HG02852 (cell line): ENCODE measurements at regions not wholly inside any gene's neighbourhood (a gene's known extent, or its start where the extent isn't known, plus 50 kb on each side); places are given as distances from the start of the nearest gene placed in this dataset.

ENCODE experiments used
- ATAC-seq: cut with Tn5 transposase; IDR thresholded peaks from one replicate; pipeline ENCODE4 v1.9.1; 2021; ENCODE audit warnings: mild to moderate bottlenecking, moderate library complexity; ENCODE audit not compliant: unreplicated experiment

DNA sequence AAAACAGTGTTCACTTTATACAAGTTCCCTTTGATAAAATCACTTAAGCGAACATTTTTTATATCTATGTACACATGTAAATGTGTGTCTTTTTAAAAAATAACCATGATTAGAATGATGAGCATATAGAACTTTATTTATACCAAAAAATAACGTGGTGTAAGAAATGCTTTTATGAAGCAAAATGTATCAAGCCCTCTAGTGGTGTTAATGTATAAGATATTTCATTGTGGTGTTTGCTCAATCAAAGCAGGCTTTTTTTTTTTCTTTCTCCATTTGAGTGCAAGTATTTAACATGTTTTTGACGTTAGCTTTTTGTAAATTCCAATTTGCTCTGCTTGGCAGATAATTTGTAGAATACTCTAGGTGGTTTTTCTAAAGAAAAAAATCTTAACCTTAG is 2092.4 kb upstream of the TENM3 start:
- no peak for ATAC-seq

GRCh38 chr4:180152831-180153230 is 2090.4 kb upstream of the TENM3 start:
- peak; percentile 37 for ATAC-seq

DNA sequence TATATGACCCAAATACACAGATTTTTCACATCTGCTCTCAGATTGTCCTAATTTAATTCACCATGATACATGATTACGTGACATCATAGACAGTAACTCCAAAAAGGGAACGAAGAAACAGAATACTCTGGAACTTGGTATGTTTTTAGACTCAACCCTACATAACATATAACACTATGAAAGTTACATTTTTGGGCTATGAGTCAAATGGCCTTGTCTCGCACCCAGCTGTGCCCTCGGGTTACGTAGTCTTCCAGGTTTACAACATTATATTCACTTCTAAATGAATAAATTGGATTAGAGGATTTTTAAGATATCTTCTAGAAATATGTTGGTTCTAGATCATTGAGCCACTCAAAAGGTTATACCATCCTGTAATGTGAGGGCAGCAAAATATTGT is 2089.6 kb upstream of the TENM3 start:
- no peak for ATAC-seq

GRCh38 chr4:180156684-180157083 is 2086.5 kb upstream of the TENM3 start:
- peak; percentile 45 for ATAC-seq

DNA sequence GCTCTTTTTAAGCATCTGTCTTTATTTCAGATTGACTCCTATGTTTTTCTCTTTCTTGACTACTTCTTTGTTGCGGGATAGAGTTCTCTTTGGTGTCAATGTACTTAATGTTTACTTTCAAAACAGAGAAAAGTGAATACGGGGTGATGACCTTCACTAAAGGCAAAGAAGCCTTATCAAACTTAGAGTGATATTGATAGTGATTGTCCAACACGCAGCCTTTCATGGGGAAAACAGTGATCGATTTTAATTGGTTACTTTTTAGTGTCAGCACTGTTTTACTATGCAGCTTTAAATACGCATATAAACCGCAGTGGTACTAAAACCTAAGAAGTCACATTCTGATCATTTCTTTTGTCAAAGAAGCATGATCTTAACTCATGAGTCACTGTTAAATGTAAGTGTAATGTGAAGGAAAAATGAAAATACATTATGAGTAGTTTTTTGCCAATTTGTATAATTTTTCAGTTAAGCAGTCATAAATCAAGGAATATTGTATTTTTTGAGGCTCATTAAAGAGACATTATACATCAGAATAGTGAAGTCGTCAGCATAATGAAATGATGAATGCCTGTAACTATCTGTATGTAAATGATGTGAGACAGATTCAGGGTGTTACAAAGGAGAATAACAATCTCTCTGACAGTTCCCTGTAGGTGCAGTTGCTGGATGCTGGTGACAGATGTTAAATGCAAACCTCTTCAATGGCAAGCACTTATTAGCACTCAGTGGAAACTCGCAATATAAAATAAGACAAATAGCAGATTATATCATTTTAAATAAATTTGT is 2082.8 kb upstream of the TENM3 start:
- no peak for ATAC-seq

GRCh38 chr4:180164799-180165198 is 2078.4 kb upstream of the TENM3 start:
- ATAC-seq: no peak

GRCh38 chr4:180169394-180169793 is 2073.8 kb upstream of the TENM3 start:
- no peak for ATAC-seq

DNA sequence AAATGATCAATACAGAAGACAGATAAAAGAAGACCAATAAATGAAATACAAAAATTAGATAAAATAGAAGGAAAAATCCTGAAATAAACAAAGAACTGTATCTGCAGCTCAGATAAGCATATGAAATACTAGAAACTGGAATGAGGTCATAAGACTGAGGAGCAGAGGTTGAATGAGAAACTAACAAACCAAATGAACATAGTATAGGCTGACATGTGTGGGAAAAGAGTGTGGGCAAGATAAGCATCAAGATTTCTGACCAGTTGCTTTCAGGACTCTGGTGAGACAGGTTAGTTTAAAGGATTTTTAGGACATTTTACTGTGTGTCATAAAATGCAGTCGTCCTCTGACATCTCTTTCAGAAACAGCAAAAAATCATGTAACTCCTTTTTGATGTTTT is 2073.2 kb upstream of the TENM3 start:
- ATAC-seq: peak; percentile 52

DNA sequence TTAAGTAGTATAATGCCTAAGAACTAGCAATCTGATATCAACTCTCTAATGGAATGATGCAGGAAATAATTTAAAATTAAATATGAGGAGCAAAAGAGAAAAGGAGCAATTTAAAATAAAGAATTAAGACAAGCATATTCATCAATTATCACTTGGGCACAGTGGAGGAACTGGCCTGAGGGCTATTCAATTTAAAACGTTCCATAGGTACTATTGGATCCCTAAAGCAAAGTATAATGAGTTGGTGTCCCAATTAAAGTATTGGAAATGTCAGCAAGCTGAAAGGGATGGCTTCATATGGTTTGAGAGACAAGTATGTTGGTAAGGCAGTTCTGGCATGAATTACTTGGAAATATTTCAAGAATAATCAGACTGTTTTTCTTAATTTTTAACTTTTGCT is 2064.1 kb upstream of the TENM3 start:
- no peak for ATAC-seq

GRCh38 chr4:180189666-180190065 is 2053.5 kb upstream of the TENM3 start:
- no peak for ATAC-seq

- peak; percentile 81 for ATAC-seq
Measured at GRCh38 chr4:180190382-180190781, 2052.8 kb upstream of the TENM3 start.

- no peak for ATAC-seq
Measured at GRCh38 chr4:180197471-180197870, 2045.7 kb upstream of the TENM3 start.

GRCh38 chr4:180203349-180203748 is 2039.9 kb upstream of the TENM3 start:
- ATAC-seq: peak; percentile 92

GRCh38 chr4:180205276-180205675 is 2037.9 kb upstream of the TENM3 start:
- no peak for ATAC-seq

DNA sequence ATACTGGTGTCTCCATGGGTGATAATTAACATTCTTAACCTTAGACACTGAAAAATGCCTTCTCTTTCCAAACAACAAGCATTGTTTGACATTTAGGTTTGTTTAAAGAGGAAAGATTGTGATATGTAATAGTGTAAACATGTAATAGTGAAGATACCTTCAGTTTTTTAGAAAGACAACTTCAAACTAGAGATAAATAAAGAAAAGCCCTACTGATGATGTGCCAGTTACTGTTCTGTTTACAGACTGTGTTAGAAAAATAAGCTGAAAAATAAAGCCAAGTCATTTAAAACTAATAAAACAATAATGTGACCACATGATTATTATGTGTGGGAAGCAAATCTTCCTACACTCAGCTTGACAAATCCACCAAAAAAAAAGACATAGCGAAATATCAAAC is 2035.3 kb upstream of the TENM3 start:
- ATAC-seq: no peak

- no peak for ATAC-seq
Measured at GRCh38 chr4:180217070-180217469, 2026.1 kb upstream of the TENM3 start.

DNA sequence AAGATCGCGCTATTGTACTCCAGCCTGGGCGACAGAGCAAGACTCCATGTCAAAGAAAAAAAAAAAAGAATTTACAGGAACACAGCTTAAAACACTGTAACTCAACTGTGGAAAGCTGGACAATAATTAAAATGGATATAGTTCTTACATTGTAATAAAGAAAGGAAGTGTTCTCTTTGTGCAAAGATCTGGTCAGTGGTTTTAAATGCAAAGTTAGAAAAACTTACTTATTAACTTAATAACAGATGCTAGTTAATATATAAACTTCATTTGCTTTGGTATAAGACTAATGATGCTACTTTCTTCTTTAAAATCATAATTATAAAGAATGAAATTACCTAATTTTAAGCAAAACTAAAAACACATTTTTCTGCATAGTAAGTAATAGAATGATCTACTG is 2024.1 kb upstream of the TENM3 start:
- ATAC-seq: no peak

DNA sequence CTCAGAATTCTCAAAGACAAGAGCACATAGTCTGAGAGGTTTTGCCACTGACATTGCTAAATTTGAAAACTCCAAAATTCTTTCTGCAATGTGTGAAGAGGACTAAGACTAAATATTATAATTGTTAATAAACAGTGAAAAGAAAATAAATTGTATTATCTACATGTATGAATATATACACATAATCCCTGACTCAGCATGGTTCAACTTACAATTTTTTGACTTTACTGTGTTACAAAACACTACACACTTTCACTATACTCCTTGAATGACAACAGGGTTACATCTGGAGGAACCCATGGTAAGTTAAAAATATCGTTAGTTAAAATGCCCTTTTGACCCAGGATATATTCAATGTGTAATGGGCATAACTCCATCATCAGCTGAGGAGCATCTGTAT is 2017.2 kb upstream of the TENM3 start:
- ATAC-seq: no peak

GRCh38 chr4:180234730-180235129 is 2008.5 kb upstream of the TENM3 start:
- no peak for ATAC-seq

GRCh38 chr4:180240670-180241069 is 2002.5 kb upstream of the TENM3 start:
- ATAC-seq: no peak

DNA sequence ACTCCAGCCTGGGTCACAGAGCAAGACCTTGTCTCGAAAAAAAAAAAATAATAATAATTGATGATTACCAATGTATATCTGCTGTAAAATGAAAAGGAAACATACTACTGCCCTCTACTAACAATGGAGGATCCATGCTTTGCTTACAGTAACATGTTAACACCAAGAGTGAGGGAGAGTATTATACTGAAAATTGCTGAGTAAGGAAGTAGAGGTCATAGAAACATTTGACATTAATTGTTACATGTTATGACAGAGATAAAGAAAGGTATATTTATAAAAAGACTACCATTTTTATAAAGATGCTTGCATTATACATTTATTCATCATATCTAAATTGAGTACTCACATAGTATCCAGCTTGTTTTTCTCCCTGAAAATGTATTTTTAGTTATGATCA is 1989.8 kb upstream of the TENM3 start:
- ATAC-seq: no peak

GRCh38 chr4:180261346-180261745 is 1981.9 kb upstream of the TENM3 start:
- no peak for ATAC-seq

DNA sequence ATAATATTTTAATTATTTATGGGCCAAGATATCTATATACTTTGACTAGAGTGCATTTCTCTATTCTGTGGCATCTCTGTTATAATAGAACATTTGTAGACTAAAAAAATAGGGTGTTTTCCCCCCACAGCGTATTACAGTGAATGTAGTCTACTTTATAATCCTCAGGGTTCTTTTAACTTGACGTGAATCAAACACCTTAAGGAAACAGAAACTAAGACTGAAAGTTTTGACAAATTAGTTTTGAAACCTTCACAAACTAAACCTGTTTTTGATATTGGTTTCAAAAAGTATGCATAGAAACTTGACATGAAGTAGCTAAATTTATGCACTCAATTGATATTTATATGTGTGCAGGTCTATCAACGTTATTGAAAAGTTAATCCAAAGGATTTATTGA is 1963.1 kb upstream of the TENM3 start:
- ATAC-seq: no peak
